ENCODE measurements at regions not wholly inside any gene's neighbourhood (a gene's known extent, or its start where the extent isn't known, plus 50 kb on each side); places are given as distances from the start of the nearest gene placed in this dataset.

DNA sequence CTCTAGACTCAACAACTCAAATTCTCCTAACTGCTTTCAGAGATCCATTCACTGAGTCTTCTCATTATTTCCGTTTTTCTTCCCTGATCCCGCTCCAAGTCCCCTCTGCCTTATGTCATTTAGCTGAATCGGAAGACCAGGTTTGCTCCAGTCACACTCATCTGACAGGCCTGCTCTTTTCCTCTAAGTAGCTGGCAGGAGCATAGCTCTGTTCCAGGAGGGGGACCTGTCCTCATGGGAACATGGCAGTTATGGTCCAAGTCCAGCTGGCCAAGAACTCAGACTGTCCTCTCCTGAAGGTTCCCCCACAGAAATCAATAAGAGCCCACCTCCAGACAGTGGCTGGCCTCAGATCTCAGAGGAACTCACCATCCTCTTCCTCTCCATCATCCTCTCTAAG lies 130.9 kb upstream of the SERP2 start:
- Histone ChIP-seq H3K36me3 (ENCODE audit: control insufficient read depth in 2 of 4, insufficient read depth in 4 of 4, low read length in 3 of 4) (no peaks in the 10 kb centered on the region), H3K9me3 (ENCODE audit: insufficient read depth in 2 of 2, low read depth in 1 of 2, low read length in 1 of 2) (no peaks in the 10 kb centered on the region), H3K79me2 (ENCODE audit: control insufficient read depth in 1 of 2, insufficient read depth in 2 of 2, low read length in 2 of 2) (no peaks in the 10 kb centered on the region), H2AFZ (ENCODE audit: low read length) (no peak overlapping the region), H3K4me3 (ENCODE audit: extremely low read depth in 1 of 4, insufficient read depth in 2 of 4, low read depth in 3 of 4, low read length in 4 of 4) (no peak overlapping the region), H3K23ac (ENCODE audit: insufficient read length) (no peak overlapping the region), H4K20me1 (replicated peaks in 1 of 2; ENCODE audit: control insufficient read depth in 1 of 2, insufficient read depth in 2 of 2, low read length in 2 of 2) (no peaks in the 10 kb centered on the region), H2AK5ac (ENCODE audit: low read depth, low read length) (no peak overlapping the region), H2BK5ac (ENCODE audit: low read depth, low read length) (no peak overlapping the region), H3K14ac (ENCODE audit: insufficient read length) (no peak overlapping the region), H4K8ac (ENCODE audit: extremely low read depth, insufficient read depth, low read length) (no peak overlapping the region), H2BK20ac (ENCODE audit: low read length) (no peak overlapping the region), H3K23me2 (ENCODE audit: low read depth, low read length) (no peaks in the 10 kb centered on the region), H4K5ac (ENCODE audit: insufficient read length, low read depth, low read length) (no peak overlapping the region), H3K4ac (replicated peaks; ENCODE audit: insufficient read length, low read depth, low read length) (no peak overlapping the region), H3K9ac (replicated peaks in 1 of 4; ENCODE audit: extremely low read depth in 1 of 4, low read depth in 3 of 4, low read length in 3 of 4) (no peak overlapping the region), H3K4me1 (replicated peaks in 1 of 4; ENCODE audit: control insufficient read depth in 3 of 4, insufficient read depth in 4 of 4, low read length in 3 of 4) (no peaks in the 10 kb centered on the region), H3K79me1 (ENCODE audit: low read depth, low read length) (no peaks in the 10 kb centered on the region), H2BK120ac (replicated peaks; ENCODE audit: low read depth, low read length) (no peak overlapping the region), H2BK12ac (ENCODE audit: low read depth, low read length) (no peak overlapping the region), H3K4me2 (ENCODE audit: insufficient read depth in 1 of 2, low read depth in 2 of 2, low read length in 2 of 2) (no peak overlapping the region), H4K91ac (replicated peaks; ENCODE audit: insufficient read length, low read length) (no peak overlapping the region), H3K56ac (replicated peaks; ENCODE audit: insufficient read length, low read depth, low read length) (no peak overlapping the region), H3K27me3 (replicated peaks in 1 of 4; ENCODE audit: control insufficient read depth in 3 of 4, extremely low read depth in 1 of 4, insufficient read depth in 3 of 4, low read length in 3 of 4) (no peaks in the 10 kb centered on the region), H3K27ac (ENCODE audit: low read depth, low read length) (no peak overlapping the region), H2BK15ac (ENCODE audit: low read length) (no peak overlapping the region; the same call in 1 of the 2 replicates), H3K18ac (ENCODE audit: extremely low read depth, low read length) (no peak overlapping the region)
- ChIA-PET CTCF (ENCODE audit: partially characterized antibody) (interaction anchor here (0.6 to 4.0 kb wide), 33 partner anchors 9 to 664 kb away, joined by 3 to 38 read pairs (median 4); no protein-coding TSS in a partner anchor), POLR2A (ENCODE audit: partially characterized antibody) (interaction anchor here (0.9 to 2.8 kb wide), 2 partner anchors 10 to 193 kb away, joined by 3 to 31 read pairs; no protein-coding TSS in a partner anchor)
- TF ChIP-seq EZH2 (IDR thresholded peaks at IDR 0.05; ENCODE audit: low read depth, low read length, severe bottlenecking) (no peak), SRF (IDR thresholded peaks at IDR 0.05; ENCODE audit: low read depth, low read length) (no peak), FOSL1 (IDR thresholded peaks at IDR 0.05; ENCODE audit: insufficient read depth, low read depth, low read length) (no peak), POU5F1 (IDR thresholded peaks at IDR 0.05; ENCODE audit: low read depth, low read length) (no peak), EP300 (IDR thresholded peaks at IDR 0.05; ENCODE audit: borderline replicate concordance in 1 of 2, low read depth in 2 of 2, low read length in 2 of 2) (no peak), SIRT6 (IDR thresholded peaks at IDR 0.05; ENCODE audit: low read length) (no peak), NANOG (IDR thresholded peaks at IDR 0.05; ENCODE audit: insufficient read depth, low read depth, low read length, poor library complexity, severe bottlenecking) (no peak), JUN (IDR thresholded peaks at IDR 0.05; ENCODE audit: low read depth, low read length) (no peak), TAF1 (IDR thresholded peaks at IDR 0.05; ENCODE audit: low read depth, low read length) (no peak)
- FAIRE-seq (no peak), DNase-seq (ENCODE audit: low read depth in 1 of 2, low spot score in 2 of 2) (no peak)
- 94% methylated on average over 3 of the region's 3 CpGs; no CpG with 5 or more reads in 1 of the 2 experiments for WGBS, 2 experiments (ENCODE audit: extremely low coverage in 1 of 2, insufficient coverage in 1 of 2, insufficient read length in 1 of 2, insufficient replicate concordance in 2 of 2, low coverage in 1 of 2, low lambda C conversion rate in 2 of 2, missing lambda C conversion rate in 1 of 2)
